Endodermal cell (in vitro differentiated cells): ENCODE measurements at regions not wholly inside any gene's neighbourhood (a gene's known extent, or its start where the extent isn't known, plus 50 kb on each side); places are given as distances from the start of the nearest gene placed in this dataset.
"Not testable (repeated sequence)": the region's sequence is repeated elsewhere in the genome, so short reads cannot be mapped to it uniquely, and the experiment has no call there.

Source experiments
- DNase-seq: peaks from one replicate; pipeline ENCODE4 v3.0.0-alpha.2; 2017
- H3K27ac ChIP-seq: 2 replicates; pipeline ENCODE4 v1.5.1; 2013; ENCODE audit warnings: mild to moderate bottlenecking, low read depth, low read length, moderate library complexity
- H3K27me3 ChIP-seq: 2 replicates; pipeline ENCODE4 v1.6.1; 2013; ENCODE audit warnings: mild to moderate bottlenecking, low read length, moderate library complexity; ENCODE audit not compliant: insufficient read depth, control insufficient read depth, poor library complexity, severe bottlenecking
- H3K36me3 ChIP-seq: 2 replicates; pipeline ENCODE4 v1.7.0; 2013; ENCODE audit warnings: mild to moderate bottlenecking, low read length, moderate library complexity; ENCODE audit not compliant: control insufficient read depth, insufficient read depth
- H3K4me1 ChIP-seq: one replicate; pipeline ENCODE4 v1.7.0; 2013; ENCODE audit warnings: low read length; ENCODE audit not compliant: control insufficient read depth, insufficient read depth
- H3K4me3 ChIP-seq: 2 replicates; pipeline ENCODE4 v1.5.1; 2013; ENCODE audit warnings: mild to moderate bottlenecking, low read length, moderate library complexity
- H3K9ac ChIP-seq: 2 replicates; pipeline ENCODE4 v1.6.1; 2013; ENCODE audit warnings: mild to moderate bottlenecking, low read length, moderate library complexity; ENCODE audit not compliant: poor library complexity, severe bottlenecking; ENCODE audit errors: extremely low read depth
- H3K9me3 ChIP-seq: 2 replicates; pipeline ENCODE4 v1.6.1; 2013; ENCODE audit warnings: mild to moderate bottlenecking, low read length, moderate library complexity; ENCODE audit not compliant: control insufficient read depth
- H3K27ac Mint-ChIP-seq: 2 replicates; pipeline ENCODE4 v1.8.0; 2020; ENCODE audit warnings: mixed read lengths
- H3K27me3 Mint-ChIP-seq: 2 replicates; pipeline ENCODE4 v1.8.0; 2021; ENCODE audit warnings: mild to moderate bottlenecking, mixed read lengths; ENCODE audit not compliant: insufficient read depth
- H3K36me3 Mint-ChIP-seq: 2 replicates; pipeline ENCODE4 v1.8.0; 2020; ENCODE audit warnings: low read depth, mixed read lengths
- H3K4me1 Mint-ChIP-seq: 2 replicates; pipeline ENCODE4 v1.8.0; 2020; ENCODE audit warnings: mixed read lengths
- H3K4me3 Mint-ChIP-seq: 2 replicates; pipeline ENCODE4 v1.8.0; 2020; ENCODE audit warnings: mild to moderate bottlenecking, moderate library complexity, mixed read lengths
- H3K9me3 Mint-ChIP-seq: 2 replicates; pipeline ENCODE4 v1.8.0; 2020; ENCODE audit warnings: mild to moderate bottlenecking, mixed read lengths
- WGBS, 2 experiments: methylation state at CpG; one replicate each; pipeline versions ENCODE4 v1.1.5 to v1.1.7; 2013; ENCODE audit warnings: missing lambda C conversion rate in 2 of 2, mixed read lengths in 1 of 2; ENCODE audit not compliant: insufficient coverage in 1 of 2, insufficient read length in 1 of 2; 5-methylcytosine and 5-hydroxymethylcytosine counted together

- H3K4me3 ChIP-seq, H3K9me3 ChIP-seq, H3K27me3 Mint-ChIP-seq, H3K27ac ChIP-seq, H3K4me1 ChIP-seq, H3K9me3 Mint-ChIP-seq, DNase-seq, H3K27ac Mint-ChIP-seq, H3K27me3 ChIP-seq, H3K36me3 ChIP-seq, H3K4me1 Mint-ChIP-seq, H3K9ac ChIP-seq, H3K4me3 Mint-ChIP-seq: not testable (repeated sequence)
- H3K36me3 Mint-ChIP-seq, result peaks cover 16% of the 10 kb centered on the region
- 79% methylated on average over 1 of the region's 1 CpG; no CpG with 5 or more reads in 1 of the 2 experiments for WGBS, 2 experiments
These were observed 214.0 kb downstream of the LMLN start for GRCh38 chr3:198173929-198174574.
